ENCODE measurements at regions not wholly inside any gene's neighbourhood (a gene's known extent, or its start where the extent isn't known, plus 50 kb on each side); places are given as distances from the start of the nearest gene placed in this dataset.

DNA sequence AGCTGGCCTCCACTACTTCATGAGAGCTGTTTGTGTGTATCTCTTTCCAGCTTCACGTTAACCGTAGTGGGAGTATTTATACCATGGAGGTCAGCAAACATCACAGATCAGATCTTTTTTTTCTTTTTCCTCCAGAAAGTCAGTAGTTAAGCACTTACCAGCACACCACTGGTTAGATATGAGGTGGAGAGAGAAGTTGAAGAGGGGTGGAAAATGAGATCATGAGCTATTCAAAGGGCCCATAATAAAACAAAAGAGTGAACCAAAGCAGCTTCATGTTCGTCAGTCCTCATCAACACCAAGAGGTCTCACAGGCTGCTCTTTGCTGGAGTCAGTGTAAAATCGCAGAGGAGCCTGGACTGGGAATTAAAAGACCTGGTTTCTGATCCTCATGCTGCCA is 125.1 kb upstream of the SGK1 start:
- Histone ChIP-seq H3K36me3 (no peaks in the 10 kb centered on the region), H3K27ac (no peak overlapping the region), H3K4me3 (no peak overlapping the region), H3K4me1 (peaks cover 0 to 15% (median 4%) of the 10 kb centered on the region in 4 donors), H3K9me3 (no peaks in the 10 kb centered on the region), H3K27me3 (no peaks in the 10 kb centered on the region)
- 62 to 83% (median 76%) methylated on average over 4 of the region's 4 CpGs for WGBS, 5 donors
- intact Hi-C loops (cut with DNase I; ENCODE audit: low total_unique reads): no loop called here
- no peak for DNase-seq
- TF ChIP-seq, protein P1, sequence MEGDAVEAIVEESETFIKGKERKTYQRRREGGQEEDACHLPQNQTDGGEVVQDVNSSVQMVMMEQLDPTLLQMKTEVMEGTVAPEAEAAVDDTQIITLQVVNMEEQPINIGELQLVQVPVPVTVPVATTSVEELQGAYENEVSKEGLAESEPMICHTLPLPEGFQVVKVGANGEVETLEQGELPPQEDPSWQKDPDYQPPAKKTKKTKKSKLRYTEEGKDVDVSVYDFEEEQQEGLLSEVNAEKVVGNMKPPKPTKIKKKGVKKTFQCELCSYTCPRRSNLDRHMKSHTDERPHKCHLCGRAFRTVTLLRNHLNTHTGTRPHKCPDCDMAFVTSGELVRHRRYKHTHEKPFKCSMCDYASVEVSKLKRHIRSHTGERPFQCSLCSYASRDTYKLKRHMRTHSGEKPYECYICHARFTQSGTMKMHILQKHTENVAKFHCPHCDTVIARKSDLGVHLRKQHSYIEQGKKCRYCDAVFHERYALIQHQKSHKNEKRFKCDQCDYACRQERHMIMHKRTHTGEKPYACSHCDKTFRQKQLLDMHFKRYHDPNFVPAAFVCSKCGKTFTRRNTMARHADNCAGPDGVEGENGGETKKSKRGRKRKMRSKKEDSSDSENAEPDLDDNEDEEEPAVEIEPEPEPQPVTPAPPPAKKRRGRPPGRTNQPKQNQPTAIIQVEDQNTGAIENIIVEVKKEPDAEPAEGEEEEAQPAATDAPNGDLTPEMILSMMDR (IDR thresholded peaks at IDR 0.05): no peak
- TF ChIP-seq POLR2A (IDR thresholded peaks at IDR 0.05) (no peak), POLR2AphosphoS5 (IDR thresholded peaks at IDR 0.05) (no peak), EP300 (IDR thresholded peaks at IDR 0.05) (no peak)

DNA sequence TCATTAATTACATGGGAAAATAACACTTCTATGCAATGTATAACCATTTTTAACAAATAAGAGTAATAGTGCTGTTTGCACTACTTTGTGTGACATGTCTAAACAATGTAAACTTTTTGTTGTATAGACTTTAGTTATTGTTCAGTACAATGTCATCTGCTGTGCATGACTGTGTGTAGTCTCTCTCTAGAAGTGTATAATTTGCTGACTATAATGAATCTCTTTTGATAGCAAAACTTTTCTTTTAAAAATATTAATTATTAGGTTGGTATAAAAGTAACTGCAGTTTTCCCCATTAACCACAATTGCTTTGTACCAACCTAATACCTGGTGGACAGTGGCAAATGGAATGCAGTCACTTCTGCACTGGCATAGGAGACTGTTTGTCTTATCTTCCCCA is 124.2 kb upstream of the SGK1 start:
- Histone ChIP-seq H3K4me1 (peaks cover 0 to 16% (median 3%) of the 10 kb centered on the region in 4 donors), H3K9me3 (no peaks in the 10 kb centered on the region), H3K4me3 (no peak overlapping the region), H3K36me3 (no peaks in the 10 kb centered on the region), H3K27me3 (no peaks in the 10 kb centered on the region), H3K27ac (no peak overlapping the region)
- DNase-seq: no peak
- TF ChIP-seq POLR2AphosphoS5 (IDR thresholded peaks at IDR 0.05): no peak
- TF ChIP-seq, protein P1 (IDR thresholded peaks at IDR 0.05): no peak
- TF ChIP-seq EP300 (IDR thresholded peaks at IDR 0.05): no peak
- no peak for TF ChIP-seq POLR2A (IDR thresholded peaks at IDR 0.05)
- intact Hi-C loops (cut with DNase I; ENCODE audit: low total_unique reads): no loop called here

DNA sequence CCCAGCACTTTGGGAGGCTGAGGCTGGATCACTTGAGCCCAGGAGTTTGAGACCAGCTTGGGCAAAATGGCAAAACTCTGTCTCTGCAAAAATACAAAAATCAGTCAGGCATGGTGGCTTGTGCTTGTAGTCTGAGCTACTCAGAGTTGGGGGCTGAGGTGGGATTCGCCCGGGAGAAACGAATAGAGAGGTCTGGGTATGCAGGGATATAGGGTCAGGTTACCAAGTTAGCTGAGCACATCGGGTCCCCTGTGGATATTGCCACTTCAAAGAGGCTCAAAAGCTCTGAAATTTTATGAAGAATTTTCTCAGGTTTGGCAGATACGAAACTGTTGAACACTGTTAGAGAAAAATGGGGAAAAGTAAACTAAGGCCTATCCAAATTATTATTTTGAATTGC is 120.9 kb upstream of the SGK1 start:
- Histone ChIP-seq H3K36me3 (no peaks in the 10 kb centered on the region), H3K27me3 (no peaks in the 10 kb centered on the region), H3K4me3 (no peak overlapping the region), H3K9me3 (no peaks in the 10 kb centered on the region), H3K4me1 (peaks cover 0 to 16% (median 0%) of the 10 kb centered on the region in 4 donors), H3K27ac (no peak overlapping the region)
- WGBS, 5 donors: 75 to 94% (median 80%) methylated on average over 5 of the region's 5 CpGs
- TF ChIP-seq, protein P1 (IDR thresholded peaks at IDR 0.05): no peak
- no peak for DNase-seq
- intact Hi-C loops (cut with DNase I; ENCODE audit: low total_unique reads): no loop called here

DNA sequence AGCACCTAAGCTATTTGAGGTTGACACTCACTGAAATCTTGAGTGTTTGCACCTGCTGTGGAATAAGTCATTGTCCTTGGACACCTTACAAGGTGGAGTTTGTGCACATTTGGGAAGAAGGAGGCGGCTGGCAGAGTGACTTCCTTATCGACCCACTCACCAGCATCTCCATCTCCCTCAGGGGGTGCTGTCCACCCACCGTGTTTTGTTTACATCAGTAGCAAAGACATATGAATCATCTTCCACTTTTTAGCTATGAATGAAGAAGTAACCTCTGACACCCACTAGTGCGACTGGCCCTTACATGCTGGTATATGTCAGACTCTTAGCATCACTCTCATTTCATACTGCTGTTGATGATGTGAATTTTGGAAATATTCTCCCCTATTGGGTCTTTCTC is 119.5 kb upstream of the SGK1 start:
- Histone ChIP-seq H3K4me3 (no peak overlapping the region), H3K27me3 (no peaks in the 10 kb centered on the region), H3K4me1 (peaks cover 0 to 16% (median 0%) of the 10 kb centered on the region in 4 donors), H3K27ac (peak overlapping the region in 3 of 5 donors; percentile 31 to 44 (median 38)), H3K9me3 (no peaks in the 10 kb centered on the region), H3K36me3 (no peaks in the 10 kb centered on the region)
- WGBS, 5 donors: 46 to 57% (median 50%) methylated on average over 4 of the region's 4 CpGs
- TF ChIP-seq POLR2A (IDR thresholded peaks at IDR 0.05) (no peak), POLR2AphosphoS5 (IDR thresholded peaks at IDR 0.05) (no peak), EP300 (IDR thresholded peaks at IDR 0.05) (no peak)
- TF ChIP-seq, protein P1 (IDR thresholded peaks at IDR 0.05): no peak
- intact Hi-C loops (cut with DNase I; ENCODE audit: low total_unique reads): no loop called here
- DNase-seq: no peak
